ENCODE measurements at regions not wholly inside any gene's neighbourhood (a gene's known extent, or its start where the extent isn't known, plus 50 kb on each side); places are given as distances from the start of the nearest gene placed in this dataset.

DNA sequence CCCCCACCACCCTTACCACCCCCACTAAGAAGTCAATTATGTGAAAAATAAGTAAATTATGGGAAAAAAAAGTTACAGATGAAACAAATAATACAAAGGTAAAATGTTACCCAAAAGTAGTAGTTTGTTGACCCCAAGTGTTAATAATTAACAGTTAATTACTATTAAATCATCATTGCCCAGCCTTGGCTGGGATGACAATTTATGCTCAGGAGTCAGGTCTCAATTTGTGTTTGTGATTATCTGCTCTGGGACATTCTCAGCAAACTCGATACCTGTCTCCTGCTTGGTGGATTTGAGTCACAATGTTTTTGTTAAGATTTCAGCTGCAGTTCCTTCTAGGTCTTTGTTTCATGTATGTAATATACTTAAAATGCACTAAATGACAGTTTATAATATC lies 172.3 kb upstream of the IRX3 start:
- H3F3A ChIP-seq (ENCODE audit: insufficient read depth), result peaks cover 30% of the 10 kb centered on the region

DNA sequence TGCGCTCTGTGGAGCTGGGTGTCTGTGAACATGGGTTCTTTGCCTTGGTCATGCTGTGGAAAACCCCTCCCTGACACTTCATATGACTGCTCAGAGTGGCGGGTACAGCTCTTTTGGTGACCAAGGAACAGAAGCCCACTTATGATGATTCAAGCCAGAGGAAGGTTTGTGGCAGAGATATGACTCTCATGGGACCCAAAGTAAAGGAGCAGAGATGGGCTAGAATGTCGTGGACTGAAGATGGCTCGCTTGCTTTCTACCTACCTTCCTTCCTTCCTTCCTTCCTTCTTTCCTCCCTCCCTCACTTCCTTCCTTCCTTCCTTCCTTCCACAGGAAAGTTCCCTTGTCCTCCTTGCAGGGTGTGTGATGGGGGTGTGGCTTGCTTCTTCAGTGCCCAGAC lies 169.7 kb upstream of the IRX3 start:
- WGBS, 2 experiments (ENCODE audit: low coverage in 1 of 2, low lambda C conversion rate in 2 of 2, missing lambda C conversion rate in 2 of 2), result 91 to 99% methylated on average over 4 of the region's 4 CpGs
- H3K9me2 ChIP-seq (ENCODE audit: insufficient read depth), result no peaks in the 10 kb centered on the region

More for the DNA sequence above, 172.3 kb upstream of the IRX3 start:
- no peak for DNase-seq
- H3K27me3 ChIP-seq (replicated peaks; ENCODE audit: insufficient read depth), result no peaks in the 10 kb centered on the region
- in situ Hi-C loops (cut with MboI), result no loop called here
- peaks cover 38% of the 10 kb centered on the region for H3K4me1 ChIP-seq (ENCODE audit: insufficient read depth)
- H2AFZ ChIP-seq, result no peak overlapping the region
- H3K27ac ChIP-seq, result no peak overlapping the region
- no peaks in the 10 kb centered on the region for H3K36me3 ChIP-seq (ENCODE audit: low read depth)
- no peak overlapping the region for H3K4me3 ChIP-seq
- H3K4me2 ChIP-seq (ENCODE audit: unreplicated experiment), result no peak overlapping the region
- no peaks in the 10 kb centered on the region for H4K20me1 ChIP-seq (ENCODE audit: insufficient read depth)
- no peaks in the 10 kb centered on the region for H3K9me2 ChIP-seq (ENCODE audit: insufficient read depth)
- no peak overlapping the region for H3K9ac ChIP-seq
- H3K9me3 ChIP-seq (ENCODE audit: low read depth), result no peaks in the 10 kb centered on the region
- no peaks in the 10 kb centered on the region for H3K79me2 ChIP-seq (ENCODE audit: insufficient read depth)
- TF ChIP-seq EZH2 (IDR thresholded peaks at IDR 0.05; ENCODE audit: insufficient read depth, poor library complexity, severe bottlenecking) (no peak), EZH2phosphoT487 (IDR thresholded peaks at IDR 0.05; ENCODE audit: insufficient read depth, low read depth) (no peak)
- WGBS, 2 experiments (ENCODE audit: low coverage in 1 of 2, low lambda C conversion rate in 2 of 2, missing lambda C conversion rate in 2 of 2), result 79 to 88% methylated on average over 1 of the region's 1 CpG

GRCh38 chr16:54455030-54455725 lies 168.6 kb upstream of the IRX3 start:
- H2AFZ ChIP-seq, result no peak overlapping the region
- TF ChIP-seq EZH2 (IDR thresholded peaks at IDR 0.05; ENCODE audit: insufficient read depth, poor library complexity, severe bottlenecking), result no peak
- no peak for TF ChIP-seq EZH2phosphoT487 (IDR thresholded peaks at IDR 0.05; ENCODE audit: insufficient read depth, low read depth)
- no peak overlapping the region for H3K9ac ChIP-seq
- H3K4me3 ChIP-seq, result no peak overlapping the region
- H3K36me3 ChIP-seq (ENCODE audit: low read depth), result no peaks in the 10 kb centered on the region
- H3K4me2 ChIP-seq (ENCODE audit: unreplicated experiment), result no peak overlapping the region
- H3K4me1 ChIP-seq (ENCODE audit: insufficient read depth), result peaks cover 11% of the 10 kb centered on the region
- H3K27me3 ChIP-seq (replicated peaks; ENCODE audit: insufficient read depth), result no peaks in the 10 kb centered on the region
- H3K27ac ChIP-seq, result no peak overlapping the region
- in situ Hi-C loops (cut with MboI), result no loop called here
- peaks cover 7% of the 10 kb centered on the region; the same call in 1 of the 2 replicates for H3F3A ChIP-seq (ENCODE audit: insufficient read depth)
- H3K9me3 ChIP-seq (ENCODE audit: low read depth), result no peaks in the 10 kb centered on the region
- 56 to 59% methylated on average over 12 of the region's 12 CpGs for WGBS, 2 experiments (ENCODE audit: low coverage in 1 of 2, low lambda C conversion rate in 2 of 2, missing lambda C conversion rate in 2 of 2)
- no peaks in the 10 kb centered on the region for H3K79me2 ChIP-seq (ENCODE audit: insufficient read depth)
- no peaks in the 10 kb centered on the region for H4K20me1 ChIP-seq (ENCODE audit: insufficient read depth)
- DNase-seq, result no peak
- no peaks in the 10 kb centered on the region for H3K9me2 ChIP-seq (ENCODE audit: insufficient read depth)

More for the DNA sequence above, 169.7 kb upstream of the IRX3 start:
- H3K9me3 ChIP-seq (ENCODE audit: low read depth), result no peaks in the 10 kb centered on the region
- peaks cover 22% of the 10 kb centered on the region for H3K4me1 ChIP-seq (ENCODE audit: insufficient read depth)
- H3K27me3 ChIP-seq (replicated peaks; ENCODE audit: insufficient read depth), result no peaks in the 10 kb centered on the region
- TF ChIP-seq EZH2 (IDR thresholded peaks at IDR 0.05; ENCODE audit: insufficient read depth, poor library complexity, severe bottlenecking), result no peak
- TF ChIP-seq EZH2phosphoT487 (IDR thresholded peaks at IDR 0.05; ENCODE audit: insufficient read depth, low read depth), result no peak
- peaks cover 18% of the 10 kb centered on the region for H3F3A ChIP-seq (ENCODE audit: insufficient read depth)
- no peaks in the 10 kb centered on the region for H3K79me2 ChIP-seq (ENCODE audit: insufficient read depth)
- in situ Hi-C loops (cut with MboI), result no loop called here
- no peak overlapping the region for H3K9ac ChIP-seq
- H3K4me3 ChIP-seq, result no peak overlapping the region
- no peak for DNase-seq
- no peaks in the 10 kb centered on the region for H3K36me3 ChIP-seq (ENCODE audit: low read depth)
- no peak overlapping the region for H2AFZ ChIP-seq
- H3K4me2 ChIP-seq (ENCODE audit: unreplicated experiment), result no peak overlapping the region
- H3K27ac ChIP-seq, result no peak overlapping the region
- no peaks in the 10 kb centered on the region for H4K20me1 ChIP-seq (ENCODE audit: insufficient read depth)

DNA sequence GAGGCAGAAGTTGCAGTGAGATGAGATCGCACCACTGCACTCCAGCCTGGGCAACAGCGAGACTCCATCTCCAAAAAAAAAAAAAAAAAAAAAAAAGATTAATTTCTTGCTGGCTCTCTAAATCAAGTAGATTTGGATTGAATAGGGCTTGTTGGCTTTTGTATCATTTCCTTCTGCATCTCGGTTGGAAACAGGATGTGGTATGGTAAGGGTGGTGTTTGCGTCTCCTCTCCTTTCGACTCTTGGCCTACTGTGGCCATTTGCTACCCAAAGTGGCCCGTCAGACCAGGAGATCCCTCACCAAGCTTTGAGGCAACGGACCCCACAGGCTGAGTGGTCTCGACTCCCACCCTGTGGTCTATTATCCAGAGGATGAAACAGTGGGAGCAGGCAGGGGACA lies 168.0 kb upstream of the IRX3 start:
- Histone ChIP-seq H3K9ac (no peak overlapping the region), H3K36me3 (ENCODE audit: low read depth) (no peaks in the 10 kb centered on the region), H3K4me3 (no peak overlapping the region), H3K79me2 (ENCODE audit: insufficient read depth) (no peaks in the 10 kb centered on the region), H3K4me1 (ENCODE audit: insufficient read depth) (peaks cover 6% of the 10 kb centered on the region), H3K4me2 (ENCODE audit: unreplicated experiment) (no peak overlapping the region), H3K9me3 (ENCODE audit: low read depth) (no peaks in the 10 kb centered on the region), H3F3A (ENCODE audit: insufficient read depth) (0 out of 2 replicates have a peak, but pooled peaks cover 2% of the 10 kb centered on the region), H3K9me2 (ENCODE audit: insufficient read depth) (no peaks in the 10 kb centered on the region), H2AFZ (no peak overlapping the region), H3K27ac (no peak overlapping the region), H3K27me3 (replicated peaks; ENCODE audit: insufficient read depth) (no peaks in the 10 kb centered on the region), H4K20me1 (ENCODE audit: insufficient read depth) (no peaks in the 10 kb centered on the region)
- 74 to 83% methylated on average over 6 to 8 of the region's 8 CpGs for WGBS, 2 experiments (ENCODE audit: low coverage in 1 of 2, low lambda C conversion rate in 2 of 2, missing lambda C conversion rate in 2 of 2)
- in situ Hi-C loops (cut with MboI), result no loop called here
- no peak for DNase-seq
- no peak for TF ChIP-seq EZH2 (IDR thresholded peaks at IDR 0.05; ENCODE audit: insufficient read depth, poor library complexity, severe bottlenecking)
- TF ChIP-seq EZH2phosphoT487 (IDR thresholded peaks at IDR 0.05; ENCODE audit: insufficient read depth, low read depth), result no peak

Measured in GM23248 (cell line).